ENCODE measurements at regions not wholly inside any gene's neighbourhood (a gene's known extent, or its start where the extent isn't known, plus 50 kb on each side); places are given as distances from the start of the nearest gene placed in this dataset.

GRCh38 chr11:80512491-80512890, 1071.7 kb upstream of the TENM4 start:
- ATAC-seq: no peak
- TF ChIP-seq ZFP3 (CRISPR knock-in tag; IDR thresholded peaks at IDR 0.05): no peak
- no peak for TF ChIP-seq ZFP30 (CRISPR knock-in tag; IDR thresholded peaks at IDR 0.05)
- no peak for TF ChIP-seq TOX (CRISPR knock-in tag; IDR thresholded peaks at IDR 0.05; ENCODE audit: borderline replicate concordance)
- no peak for TF ChIP-seq SNAI2 (CRISPR knock-in tag; IDR thresholded peaks at IDR 0.05)
- TF ChIP-seq TSHZ2 (CRISPR knock-in tag; IDR thresholded peaks at IDR 0.05): no peak
- TF ChIP-seq CREB5 (CRISPR knock-in tag; IDR thresholded peaks at IDR 0.05; ENCODE audit: low read depth): no peak
- TF ChIP-seq GLIS3 (CRISPR knock-in tag; IDR thresholded peaks at IDR 0.05): no peak
- TF ChIP-seq ZNF8 (CRISPR knock-in tag; IDR thresholded peaks at IDR 0.05): no peak
- no peak for TF ChIP-seq ISL1 (CRISPR knock-in tag; IDR thresholded peaks at IDR 0.05)
- no peak for TF ChIP-seq OSR1 (CRISPR knock-in tag; IDR thresholded peaks at IDR 0.05)
- TF ChIP-seq CSRNP3 (CRISPR knock-in tag; IDR thresholded peaks at IDR 0.05): no peak
- TF ChIP-seq TCF4 (CRISPR knock-in tag; IDR thresholded peaks at IDR 0.05; ENCODE audit: borderline replicate concordance): no peak
- no peak for TF ChIP-seq RARB (CRISPR knock-in tag; IDR thresholded peaks at IDR 0.05)
- TF ChIP-seq CSDC2 (CRISPR knock-in tag; IDR thresholded peaks at IDR 0.05): no peak
- TF ChIP-seq BACH2 (CRISPR knock-in tag; IDR thresholded peaks at IDR 0.05; ENCODE audit: borderline replicate concordance): no peak
- no peak for TF ChIP-seq POU6F1 (CRISPR knock-in tag; IDR thresholded peaks at IDR 0.05; ENCODE audit: borderline replicate concordance, low read depth)
- no peak for TF ChIP-seq ZC3H10 (CRISPR knock-in tag; IDR thresholded peaks at IDR 0.05)
- no peak for TF ChIP-seq PATZ1 (CRISPR knock-in tag; IDR thresholded peaks at IDR 0.05; ENCODE audit: borderline replicate concordance)
- TF ChIP-seq ESRRG (CRISPR knock-in tag; IDR thresholded peaks at IDR 0.05): no peak

GRCh38 chr11:80505771-80506170, 1064.9 kb upstream of the TENM4 start:
- TF ChIP-seq PATZ1 (CRISPR knock-in tag; IDR thresholded peaks at IDR 0.05; ENCODE audit: borderline replicate concordance) (no peak), ESRRG (CRISPR knock-in tag; IDR thresholded peaks at IDR 0.05) (no peak), ISL1 (CRISPR knock-in tag; IDR thresholded peaks at IDR 0.05) (no peak)
- no peak for ATAC-seq

GRCh38 chr11:80503990-80504389, 1063.2 kb upstream of the TENM4 start:
- no peak for ATAC-seq
- TF ChIP-seq ZNF8 (CRISPR knock-in tag; IDR thresholded peaks at IDR 0.05) (no peak), CSRNP3 (CRISPR knock-in tag; IDR thresholded peaks at IDR 0.05) (no peak), PATZ1 (CRISPR knock-in tag; IDR thresholded peaks at IDR 0.05; ENCODE audit: borderline replicate concordance) (no peak), ZFP30 (CRISPR knock-in tag; IDR thresholded peaks at IDR 0.05) (no peak), SNAI2 (CRISPR knock-in tag; IDR thresholded peaks at IDR 0.05) (no peak), TOX (CRISPR knock-in tag; IDR thresholded peaks at IDR 0.05; ENCODE audit: borderline replicate concordance) (no peak), PPARA (CRISPR knock-in tag; IDR thresholded peaks at IDR 0.05; ENCODE audit: borderline replicate concordance) (no peak), POU6F1 (CRISPR knock-in tag; IDR thresholded peaks at IDR 0.05; ENCODE audit: borderline replicate concordance, low read depth) (no peak)

Measured in SK-N-SH treated with all-trans-retinoic acid at 6 μM for 48 hours (cell line).